ENCODE measurements at regions not wholly inside any gene's neighbourhood (a gene's known extent, or its start where the extent isn't known, plus 50 kb on each side); places are given as distances from the start of the nearest gene placed in this dataset.

DNA sequence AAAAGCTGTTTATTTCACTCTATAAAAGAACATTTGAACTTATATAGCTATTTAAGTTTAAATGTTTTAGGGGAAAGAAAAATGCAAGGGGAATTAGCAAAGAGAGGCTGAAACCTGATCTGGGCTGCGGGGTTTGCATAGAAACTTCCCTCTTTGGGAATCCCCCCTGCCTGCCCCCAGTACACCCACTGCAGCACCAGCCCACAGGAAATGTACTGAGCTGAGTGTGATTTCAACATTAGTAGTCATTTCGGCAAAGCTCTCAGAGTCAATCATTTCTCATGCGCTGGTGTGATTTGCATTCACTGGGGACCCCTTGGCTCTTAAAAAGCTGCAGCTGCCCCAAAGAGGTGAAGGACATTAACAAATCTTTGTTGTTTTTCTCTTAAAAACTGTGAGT, 859.4 kb downstream of the MAFB start:
- TF ChIP-seq, protein P1, sequence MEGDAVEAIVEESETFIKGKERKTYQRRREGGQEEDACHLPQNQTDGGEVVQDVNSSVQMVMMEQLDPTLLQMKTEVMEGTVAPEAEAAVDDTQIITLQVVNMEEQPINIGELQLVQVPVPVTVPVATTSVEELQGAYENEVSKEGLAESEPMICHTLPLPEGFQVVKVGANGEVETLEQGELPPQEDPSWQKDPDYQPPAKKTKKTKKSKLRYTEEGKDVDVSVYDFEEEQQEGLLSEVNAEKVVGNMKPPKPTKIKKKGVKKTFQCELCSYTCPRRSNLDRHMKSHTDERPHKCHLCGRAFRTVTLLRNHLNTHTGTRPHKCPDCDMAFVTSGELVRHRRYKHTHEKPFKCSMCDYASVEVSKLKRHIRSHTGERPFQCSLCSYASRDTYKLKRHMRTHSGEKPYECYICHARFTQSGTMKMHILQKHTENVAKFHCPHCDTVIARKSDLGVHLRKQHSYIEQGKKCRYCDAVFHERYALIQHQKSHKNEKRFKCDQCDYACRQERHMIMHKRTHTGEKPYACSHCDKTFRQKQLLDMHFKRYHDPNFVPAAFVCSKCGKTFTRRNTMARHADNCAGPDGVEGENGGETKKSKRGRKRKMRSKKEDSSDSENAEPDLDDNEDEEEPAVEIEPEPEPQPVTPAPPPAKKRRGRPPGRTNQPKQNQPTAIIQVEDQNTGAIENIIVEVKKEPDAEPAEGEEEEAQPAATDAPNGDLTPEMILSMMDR (conservative IDR thresholded peaks at IDR 0.05), result no peak
- no peak for TF ChIP-seq EZH2 (IDR thresholded peaks at IDR 0.05; ENCODE audit: low read depth)
